ENCODE measurements at regions not wholly inside any gene's neighbourhood (a gene's known extent, or its start where the extent isn't known, plus 50 kb on each side); places are given as distances from the start of the nearest gene placed in this dataset.
"Not testable (repeated sequence)": the region's sequence is repeated elsewhere in the genome, so short reads cannot be mapped to it uniquely, and the experiment has no call there.

- H3K4me3 ChIP-seq (ENCODE audit: low read depth, low read length) = no peak overlapping the region
- no peak for TF ChIP-seq CTCF (conservative IDR thresholded peaks at IDR 0.05; ENCODE audit: low read depth, low read length)
Measured at GRCh38 chr2:209181984-209182383, 241.9 kb upstream of the MAP2 start.

GRCh38 chr2:209186886-209187285 is 237.0 kb upstream of the MAP2 start:
- DNase-seq (ENCODE audit: low read depth); H3K4me3 ChIP-seq (ENCODE audit: low read depth, low read length): not testable (repeated sequence)

More at GRCh38 chr2:209181984-209182383, 241.9 kb upstream of the MAP2 start:
- no peak for DNase-seq (ENCODE audit: low read depth)

GRCh38 chr2:209189893-209190292 is 234.0 kb upstream of the MAP2 start:
- DNase-seq (ENCODE audit: low read depth) = no peak
- no peak for TF ChIP-seq CTCF (conservative IDR thresholded peaks at IDR 0.05; ENCODE audit: low read depth, low read length)
- no peak overlapping the region for H3K4me3 ChIP-seq (ENCODE audit: low read depth, low read length)

GRCh38 chr2:209191139-209191538 is 232.7 kb upstream of the MAP2 start:
- no peak overlapping the region for H3K4me3 ChIP-seq (ENCODE audit: low read depth, low read length)
- DNase-seq (ENCODE audit: low read depth) = no peak
- no peak for TF ChIP-seq CTCF (conservative IDR thresholded peaks at IDR 0.05; ENCODE audit: low read depth, low read length)

GRCh38 chr2:209194717-209195116 is 229.1 kb upstream of the MAP2 start:
- H3K4me3 ChIP-seq (ENCODE audit: low read depth, low read length) = no peak overlapping the region
- no peak for DNase-seq (ENCODE audit: low read depth)
- no peak for TF ChIP-seq CTCF (conservative IDR thresholded peaks at IDR 0.05; ENCODE audit: low read depth, low read length)

- H3K4me3 ChIP-seq (ENCODE audit: low read depth, low read length) = peak overlapping the region; percentile 36
- TF ChIP-seq CTCF (conservative IDR thresholded peaks at IDR 0.05; ENCODE audit: low read depth, low read length) = peak; percentile 84
- no peak for DNase-seq (ENCODE audit: low read depth)
Measured at GRCh38 chr2:209208211-209208610, 215.6 kb upstream of the MAP2 start.

GRCh38 chr2:209209943-209210342 is 213.9 kb upstream of the MAP2 start:
- H3K4me3 ChIP-seq (ENCODE audit: low read depth, low read length) = no peak overlapping the region
- DNase-seq (ENCODE audit: low read depth) = no peak
- TF ChIP-seq CTCF (conservative IDR thresholded peaks at IDR 0.05; ENCODE audit: low read depth, low read length) = no peak

GRCh38 chr2:209230560-209230959 is 193.3 kb upstream of the MAP2 start:
- no peak for TF ChIP-seq CTCF (conservative IDR thresholded peaks at IDR 0.05; ENCODE audit: low read depth, low read length)
- H3K4me3 ChIP-seq (ENCODE audit: low read depth, low read length) = no peak overlapping the region
- DNase-seq (ENCODE audit: low read depth) = no peak
